Adrenal gland (tissue), 9 donors: ENCODE measurements at regions not wholly inside any gene's neighbourhood (a gene's known extent, or its start where the extent isn't known, plus 50 kb on each side); places are given as distances from the start of the nearest gene placed in this dataset.

Experiments
- DNase-seq, 7 donors: peaks; one replicate each; pipeline ENCODE4 v3.0.0-alpha.2; 2019 to 2020
- H3K27ac ChIP-seq, 5 donors: fragments of 200-600 bp; sonication (generic) in 4 of 5; 1 replicate in 3 of 5; 2 replicates in 2 of 5; pipeline versions ENCODE4 v1.5.1 to v1.8.0; 2016 to 2020; ENCODE audit warnings: mild to moderate bottlenecking in 1 of 5
- H3K27me3 ChIP-seq: fragments of 200-600 bp; 2 replicates; pipeline ENCODE4 v1.8.0; 2021
- H3K36me3 ChIP-seq, 2 donors: fragments of 200-600 bp; replicated peaks in 1 of 2; 1 replicate in 1 of 2; 2 replicates in 1 of 2; pipeline versions ENCODE4 v1.5.1 to v1.8.0; 2018 to 2022
- H3K4me1 ChIP-seq, 2 donors: fragments of 200-600 bp; replicated peaks in 1 of 2; 1 replicate in 1 of 2; 2 replicates in 1 of 2; pipeline versions ENCODE4 v1.5.1 to v1.8.0; 2018 to 2021
- H3K4me3 ChIP-seq, 4 donors: fragments of 200-600 bp; sonication (generic) in 3 of 4; one replicate each; pipeline ENCODE4 v1.5.1; 2016 to 2018
- H3K9me3 ChIP-seq, 3 donors: fragments of 200-600 bp; sonication (generic) in 1 of 3; replicated peaks in 1 of 3; 1 replicate in 2 of 3; 2 replicates in 1 of 3; pipeline versions ENCODE4 v1.5.1 to v1.8.0; 2016 to 2021
- CTCF ChIP-seq, 6 experiments: fragments of 450-650 bp in 4 of 6; fragments of 200-600 bp in 2 of 6; sonication (generic) in 1 of 6; IDR thresholded peaks; 1 replicate in 5 of 6; 2 replicates in 1 of 6; pipeline versions ENCODE4 v1.5.1 to v1.8.0; 2016 to 2021; ENCODE audit warnings: antibody characterized with exemption in 6 of 6, mild to moderate bottlenecking in 2 of 6, moderate library complexity in 1 of 6
- POLR2A ChIP-seq, 2 donors: fragments of 450-650 bp; IDR thresholded peaks; one replicate each; pipeline ENCODE4 v1.6.1; 2017; ENCODE audit warnings: antibody characterized with exemption in 2 of 2, mild to moderate bottlenecking in 2 of 2, moderate library complexity in 1 of 2
- whole genome bisulfite sequencing, 4 donors: extraction: QIAGEN DNeasy Blood & Tissue Kit in 2 of 4; methylation state at CpG; one replicate each; pipeline versions ENCODE4 v1.1.5 to v1.1.7; 2013 to 2017; 5-methylcytosine and 5-hydroxymethylcytosine counted together
- intact Hi-C, 2 donors: fragments of 100-400 bp; cut with DNase I; formaldehyde crosslinking; loops; one replicate each; pipeline versions ENCODE4 v1.14.1 to v1.15.0; 2022 to 2023
- donor health status: healthy with polysubstance abuse.
- donor health status: Bipolar disorder and iron deficiency.
- donor health status: DM: yes; HTN: yes; CAD: no.
- donor health status: DM: no; HTN: no; CAD: no.
- donor health status: DM: no; HTN: no; CAD: no.

- intact Hi-C loops: no loop called here
- WGBS, 4 donors: 68 to 84% (median 72%) methylated on average over 4 to 7 of the region's 7 CpGs
- TF ChIP-seq CTCF (IDR thresholded peaks at IDR 0.05) (no peak), POLR2A (IDR thresholded peaks at IDR 0.05) (no peak)
Observed at GRCh38 chr14:97368049-97368448, 570.9 kb downstream of the VRK1 start.

GRCh38 chr14:97368900-97369564, 571.9 kb downstream of the VRK1 start:
- DNase-seq: no peak
- TF ChIP-seq POLR2A (IDR thresholded peaks at IDR 0.05) (no peak), CTCF (IDR thresholded peaks at IDR 0.05) (no peak)
- no peaks in the 10 kb centered on the region for H3K27me3 ChIP-seq
- H3K36me3 ChIP-seq: no peaks in the 10 kb centered on the region
- no peaks in the 10 kb centered on the region for H3K4me1 ChIP-seq
- H3K4me3 ChIP-seq: no peak overlapping the region
- 68 to 76% (median 70%) methylated on average over 5 of the region's 5 CpGs for WGBS, 4 donors
- no peak overlapping the region for H3K27ac ChIP-seq
- no peaks in the 10 kb centered on the region for H3K9me3 ChIP-seq
- intact Hi-C loops: no loop called here

More at GRCh38 chr14:97368049-97368448, 570.9 kb downstream of the VRK1 start:
- no peak for DNase-seq
- Histone ChIP-seq H3K4me1 (no peaks in the 10 kb centered on the region), H3K27me3 (no peaks in the 10 kb centered on the region), H3K36me3 (no peaks in the 10 kb centered on the region), H3K4me3 (no peak overlapping the region), H3K9me3 (no peaks in the 10 kb centered on the region), H3K27ac (no peak overlapping the region)

- TF ChIP-seq POLR2A (IDR thresholded peaks at IDR 0.05): no peak
- TF ChIP-seq CTCF (IDR thresholded peaks at IDR 0.05): no peak
- 55 to 78% (median 67%) methylated on average over 2 of the region's 2 CpGs for WGBS, 4 donors
Observed at GRCh38 chr14:97369901-97370300, 572.7 kb downstream of the VRK1 start.

GRCh38 chr14:97376310-97376709, 579.1 kb downstream of the VRK1 start:
- 77 to 84% (median 79%) methylated on average over 3 of the region's 3 CpGs for WGBS, 4 donors
- TF ChIP-seq CTCF (IDR thresholded peaks at IDR 0.05) (no peak), POLR2A (IDR thresholded peaks at IDR 0.05) (no peak)
- intact Hi-C loops: no loop called here

More at GRCh38 chr14:97369901-97370300, 572.7 kb downstream of the VRK1 start:
- DNase-seq: no peak
- no peak overlapping the region for H3K27ac ChIP-seq
- intact Hi-C loops: no loop called here
- no peaks in the 10 kb centered on the region for H3K27me3 ChIP-seq
- no peak overlapping the region for H3K4me3 ChIP-seq
- no peaks in the 10 kb centered on the region for H3K4me1 ChIP-seq
- no peaks in the 10 kb centered on the region for H3K9me3 ChIP-seq
- H3K36me3 ChIP-seq: no peaks in the 10 kb centered on the region

More at GRCh38 chr14:97376310-97376709, 579.1 kb downstream of the VRK1 start:
- no peaks in the 10 kb centered on the region for H3K27me3 ChIP-seq
- H3K9me3 ChIP-seq: no peaks in the 10 kb centered on the region
- H3K36me3 ChIP-seq: no peaks in the 10 kb centered on the region
- no peak for DNase-seq
- no peak overlapping the region for H3K27ac ChIP-seq
- H3K4me1 ChIP-seq: no peaks in the 10 kb centered on the region
- no peak overlapping the region for H3K4me3 ChIP-seq
